GM13976 (cell line): ENCODE measurements at regions not wholly inside any gene's neighbourhood (a gene's known extent, or its start where the extent isn't known, plus 50 kb on each side); places are given as distances from the start of the nearest gene placed in this dataset.

Experiments used
- DNase-seq: peaks from one replicate; pipeline ENCODE4 v3.0.0; 2012; ENCODE audit warnings: low spot score
- in situ Hi-C: fragments of 300-500 bp; cut with MboI; formaldehyde crosslinking; loops from one replicate; pipeline ENCODE4 v1.12.0; 2022; ENCODE audit warnings: low sequenced_read_pairs, mixed read lengths, inconsistent platforms; ENCODE audit not compliant: unreplicated experiment
- TF ChIP-seq, protein P1 (sequence below): IDR thresholded peaks from 2 replicates; pipeline ENCODE4 v1.5.1; 2012; ENCODE audit warnings: borderline replicate concordance, mild to moderate bottlenecking; ENCODE audit not compliant: insufficient read depth; ENCODE audit errors: extremely low read depth, missing control alignments, control extremely low read depth

DNA sequence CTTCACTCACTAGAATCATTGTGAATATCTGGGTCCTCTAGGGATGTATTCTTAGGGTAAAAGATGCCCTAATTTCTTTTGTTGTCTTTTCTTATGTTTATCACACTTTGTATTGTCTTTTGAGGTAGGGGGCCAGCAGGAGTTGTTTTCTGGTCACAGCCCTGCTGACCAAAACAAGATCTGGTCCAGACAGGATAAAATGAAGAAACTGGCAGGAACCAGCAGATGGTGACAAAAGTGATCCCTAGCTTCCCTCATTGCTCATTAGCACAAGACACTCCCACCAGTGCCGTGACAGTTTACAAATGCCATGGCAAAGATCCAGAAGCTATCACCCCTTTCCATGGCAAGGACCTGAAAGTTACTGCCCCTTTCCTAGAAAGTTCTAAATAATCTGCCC, 81.7 kb upstream of the CCDC85A start:
- no peak for DNase-seq
- TF ChIP-seq, protein P1, sequence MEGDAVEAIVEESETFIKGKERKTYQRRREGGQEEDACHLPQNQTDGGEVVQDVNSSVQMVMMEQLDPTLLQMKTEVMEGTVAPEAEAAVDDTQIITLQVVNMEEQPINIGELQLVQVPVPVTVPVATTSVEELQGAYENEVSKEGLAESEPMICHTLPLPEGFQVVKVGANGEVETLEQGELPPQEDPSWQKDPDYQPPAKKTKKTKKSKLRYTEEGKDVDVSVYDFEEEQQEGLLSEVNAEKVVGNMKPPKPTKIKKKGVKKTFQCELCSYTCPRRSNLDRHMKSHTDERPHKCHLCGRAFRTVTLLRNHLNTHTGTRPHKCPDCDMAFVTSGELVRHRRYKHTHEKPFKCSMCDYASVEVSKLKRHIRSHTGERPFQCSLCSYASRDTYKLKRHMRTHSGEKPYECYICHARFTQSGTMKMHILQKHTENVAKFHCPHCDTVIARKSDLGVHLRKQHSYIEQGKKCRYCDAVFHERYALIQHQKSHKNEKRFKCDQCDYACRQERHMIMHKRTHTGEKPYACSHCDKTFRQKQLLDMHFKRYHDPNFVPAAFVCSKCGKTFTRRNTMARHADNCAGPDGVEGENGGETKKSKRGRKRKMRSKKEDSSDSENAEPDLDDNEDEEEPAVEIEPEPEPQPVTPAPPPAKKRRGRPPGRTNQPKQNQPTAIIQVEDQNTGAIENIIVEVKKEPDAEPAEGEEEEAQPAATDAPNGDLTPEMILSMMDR: no peak
- in situ Hi-C loops: no loop called here

DNA sequence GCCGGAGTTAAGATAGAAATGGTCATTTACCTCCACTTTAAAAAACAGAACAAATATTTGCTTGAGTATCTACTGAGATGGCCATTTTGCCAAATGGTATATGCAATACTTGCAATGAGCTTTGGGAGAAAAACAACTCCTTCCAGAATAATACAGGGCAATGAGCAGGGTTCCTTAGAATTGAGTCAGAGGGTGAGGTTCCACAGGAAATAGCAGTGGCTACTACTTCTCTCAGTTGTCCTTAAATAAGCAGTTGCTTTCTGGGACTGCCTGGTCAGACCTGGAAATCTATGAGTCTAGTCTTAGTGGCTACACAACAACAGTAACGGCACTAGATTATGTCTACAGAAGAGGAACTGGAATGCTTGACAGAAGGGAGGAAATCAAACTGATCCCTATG, 80.9 kb upstream of the CCDC85A start:
- TF ChIP-seq, protein P1: no peak
- in situ Hi-C loops: no loop called here
- DNase-seq: no peak

DNA sequence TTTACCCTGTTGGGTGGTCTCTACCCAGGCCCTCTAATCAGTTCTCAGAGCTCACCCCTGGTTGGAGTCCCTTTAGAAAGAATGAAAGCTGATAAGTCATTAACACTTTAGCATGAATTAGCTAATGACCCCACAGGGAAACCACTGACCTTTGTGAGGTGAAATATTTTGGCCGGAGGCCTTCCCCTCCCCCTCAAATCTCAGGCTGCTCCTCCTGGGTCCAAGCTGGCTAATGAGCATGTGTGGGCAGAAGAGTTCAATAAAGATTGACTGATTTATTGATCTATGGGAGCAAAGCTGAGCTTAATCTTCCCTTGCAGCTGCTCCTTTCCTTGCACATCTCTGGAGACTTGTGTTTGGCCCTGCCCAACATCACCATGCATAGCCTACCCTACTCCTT, 78.8 kb upstream of the CCDC85A start:
- no peak for DNase-seq
- in situ Hi-C loops: no loop called here
- TF ChIP-seq, protein P1: no peak

DNA sequence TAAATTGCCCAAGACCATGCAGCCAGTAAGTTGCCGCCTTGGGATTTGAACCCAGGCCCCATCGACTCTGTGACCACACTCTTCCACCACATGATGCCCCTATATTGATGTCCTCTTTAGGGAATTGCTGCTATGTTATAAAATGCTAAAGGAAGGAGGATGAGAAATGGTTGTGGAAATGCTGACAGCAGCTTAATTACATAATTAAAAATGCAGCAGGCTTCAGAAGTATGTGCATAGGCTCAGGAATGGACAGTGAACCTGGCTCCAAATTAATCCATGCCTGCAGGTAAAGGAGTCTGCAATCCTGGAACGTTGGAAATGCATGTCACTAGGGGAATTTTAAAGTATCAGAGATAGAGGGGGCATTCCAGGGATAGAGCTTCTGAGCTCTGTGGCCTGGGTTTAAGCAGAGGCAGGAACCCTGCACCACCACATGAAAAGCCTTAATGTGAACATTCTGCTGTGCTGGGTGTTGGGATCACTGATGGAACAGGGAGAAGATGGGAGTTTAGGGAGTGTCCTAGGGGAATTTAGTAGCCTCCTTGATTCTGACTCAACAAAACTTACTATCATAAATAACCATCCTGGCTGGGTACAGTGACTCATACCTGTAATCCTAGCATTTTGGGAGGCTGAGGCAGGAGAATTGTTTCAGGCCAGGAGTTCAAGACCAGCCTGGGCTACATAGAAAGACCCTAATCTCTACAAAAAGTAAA, 76.1 kb upstream of the CCDC85A start:
- TF ChIP-seq, protein P1: no peak
- in situ Hi-C loops: no loop called here
- DNase-seq: no peak

DNA sequence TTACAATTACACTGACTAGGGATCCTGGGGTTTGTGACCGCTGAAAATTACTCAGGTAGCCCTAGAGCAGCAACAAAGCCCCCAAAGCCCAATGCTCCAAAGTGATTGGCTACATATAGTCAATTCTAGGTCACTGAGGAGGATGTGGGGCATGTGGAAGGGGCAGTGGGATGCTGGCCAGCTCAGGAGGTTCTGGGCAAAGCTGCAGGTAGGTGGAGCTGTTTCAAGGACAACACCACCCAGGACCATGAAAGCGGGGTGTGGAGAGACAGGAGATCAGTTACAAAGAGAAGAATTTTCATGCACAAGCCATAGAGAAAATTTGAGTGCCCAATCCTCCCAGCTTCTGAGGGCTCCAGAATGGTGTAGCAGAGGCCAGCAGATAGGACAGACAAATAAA, 75.0 kb upstream of the CCDC85A start:
- in situ Hi-C loops: no loop called here
- TF ChIP-seq, protein P1: no peak
- no peak for DNase-seq

DNA sequence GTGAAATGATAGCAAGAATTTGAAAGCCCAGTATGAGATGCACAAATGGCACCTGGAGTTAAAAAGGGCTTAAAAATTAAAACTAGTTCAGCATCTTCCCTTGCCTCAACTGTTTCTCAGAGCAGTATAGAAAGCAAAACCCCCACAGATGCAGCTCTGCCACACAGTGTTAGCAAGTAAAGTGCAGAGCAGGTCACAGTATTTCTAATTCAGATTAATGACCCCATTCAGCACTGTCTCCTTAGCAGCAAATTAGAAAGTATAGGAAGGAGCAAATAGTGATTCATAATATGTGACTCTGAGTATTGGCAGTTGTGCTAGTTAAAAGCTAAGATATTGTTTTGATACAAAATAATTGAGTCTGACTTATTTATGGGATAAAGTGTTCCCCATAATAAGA, 73.8 kb upstream of the CCDC85A start:
- TF ChIP-seq, protein P1: no peak
- in situ Hi-C loops: no loop called here
- no peak for DNase-seq
